CD4-positive, alpha-beta T cell treated with Interleukin-12 subunit alpha and Interleukin-12 subunit beta, for 1 hour (primary cell): ENCODE measurements at regions not wholly inside any gene's neighbourhood (a gene's known extent, or its start where the extent isn't known, plus 50 kb on each side); places are given as distances from the start of the nearest gene placed in this dataset.
"Not testable (repeated sequence)": the region's sequence is repeated elsewhere in the genome, so short reads cannot be mapped to it uniquely, and the experiment has no call there.

Experiments used
- DNase-seq: peaks from one replicate; pipeline ENCODE4 v3.0.0-alpha.2; 2020

GRCh38 chr9:78879324-78880100 is 582.6 kb downstream of the PSAT1 start:
- no peak for DNase-seq

DNA sequence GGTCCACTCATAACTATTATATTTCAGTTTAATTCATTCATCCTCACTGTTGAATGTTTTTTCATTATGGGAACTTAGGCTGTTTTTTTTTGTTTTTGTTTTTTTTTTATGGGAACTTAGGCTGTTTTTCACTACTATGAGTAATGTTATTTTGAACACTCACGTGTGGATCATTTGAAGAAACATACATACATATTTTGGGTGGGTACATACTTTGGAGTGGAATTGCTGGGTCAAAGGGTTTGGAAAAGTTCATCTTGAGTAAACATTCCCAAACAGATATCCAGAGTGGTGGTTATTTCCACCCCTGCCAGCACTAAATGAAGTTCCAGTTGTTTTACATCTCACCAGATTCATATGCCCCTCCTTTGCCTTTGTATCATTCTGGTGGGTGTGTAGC is 584.4 kb downstream of the PSAT1 start:
- DNase-seq = no peak

GRCh38 chr9:78882481-78882880 is 585.6 kb downstream of the PSAT1 start:
- DNase-seq = no peak

- DNase-seq = no peak
These were observed 587.8 kb downstream of the PSAT1 start for GRCh38 chr9:78884611-78885150.

DNA sequence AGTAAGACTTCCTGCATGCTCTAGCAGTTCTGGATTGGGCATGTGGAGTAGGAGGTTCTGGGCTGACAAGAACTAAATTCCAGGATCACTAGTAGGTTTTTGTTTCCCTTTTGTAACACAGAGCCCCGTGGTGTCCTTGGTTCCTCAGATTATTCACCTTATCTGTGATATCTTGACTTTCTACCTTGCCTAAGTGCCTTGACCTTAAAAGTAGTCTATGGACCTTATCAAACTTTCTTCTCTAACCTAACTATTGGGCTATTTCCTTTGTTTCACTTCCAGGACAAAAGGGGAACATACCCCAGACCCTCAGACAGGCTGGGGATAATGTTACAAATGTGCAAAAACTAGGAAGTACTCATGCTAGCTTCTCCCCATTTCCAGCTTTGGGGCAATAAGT is 595.3 kb downstream of the PSAT1 start:
- DNase-seq = no peak

DNA sequence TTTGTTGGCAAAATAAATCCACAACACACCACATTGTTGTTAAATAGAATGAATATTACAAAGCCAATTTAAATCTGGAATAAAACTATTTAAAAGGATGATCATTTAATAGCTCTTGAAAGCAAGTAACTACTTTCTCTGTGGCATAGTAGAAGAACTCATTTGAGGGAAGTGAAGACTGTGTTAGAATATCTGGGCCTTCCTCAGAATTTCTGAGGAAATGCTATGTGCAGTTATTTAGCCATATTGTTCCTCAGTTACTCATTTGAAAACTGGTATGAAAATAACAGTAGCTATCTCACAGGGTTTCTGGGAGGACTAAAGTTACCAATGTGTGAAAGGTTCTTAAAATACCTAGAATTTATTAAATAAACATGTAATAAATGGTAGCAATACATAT is 595.8 kb downstream of the PSAT1 start:
- DNase-seq = no peak

DNA sequence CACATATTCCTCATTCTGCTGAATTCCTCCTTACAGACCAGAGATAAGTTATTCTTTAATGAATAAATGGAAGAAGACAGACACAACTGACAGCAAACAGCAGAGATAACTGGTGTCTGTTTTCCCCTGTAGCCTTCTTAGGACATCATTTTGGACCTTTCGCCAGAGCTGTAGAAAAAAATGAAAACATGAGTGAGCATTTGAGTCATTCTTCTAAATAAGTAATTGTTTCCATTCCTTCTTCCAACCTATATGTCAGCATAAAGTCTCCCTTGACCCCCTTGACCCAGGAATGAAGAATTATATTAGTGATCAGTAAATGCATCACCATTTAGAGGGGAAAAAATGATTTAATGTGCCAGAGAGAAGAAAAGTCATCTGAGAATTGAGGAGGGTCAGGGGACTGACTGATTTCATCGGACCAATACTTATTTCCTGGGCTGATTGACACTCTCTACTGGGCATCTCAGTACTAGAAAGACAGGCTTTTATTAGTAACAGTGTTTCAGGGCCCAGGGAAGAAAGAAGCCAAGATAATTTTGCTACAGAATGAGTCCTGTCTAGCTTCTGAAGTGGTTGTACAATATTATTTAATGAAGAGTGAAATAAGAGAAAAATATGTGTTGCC is 597.0 kb downstream of the PSAT1 start:
- DNase-seq = no peak

- no peak for DNase-seq
These were observed 599.6 kb downstream of the PSAT1 start for GRCh38 chr9:78896479-78896878.

GRCh38 chr9:78898234-78898633 is 601.3 kb downstream of the PSAT1 start:
- DNase-seq = no peak

GRCh38 chr9:78899006-78899405 is 602.1 kb downstream of the PSAT1 start:
- no peak for DNase-seq

- no peak for DNase-seq
These were observed 603.6 kb downstream of the PSAT1 start for GRCh38 chr9:78900500-78900899.

DNA sequence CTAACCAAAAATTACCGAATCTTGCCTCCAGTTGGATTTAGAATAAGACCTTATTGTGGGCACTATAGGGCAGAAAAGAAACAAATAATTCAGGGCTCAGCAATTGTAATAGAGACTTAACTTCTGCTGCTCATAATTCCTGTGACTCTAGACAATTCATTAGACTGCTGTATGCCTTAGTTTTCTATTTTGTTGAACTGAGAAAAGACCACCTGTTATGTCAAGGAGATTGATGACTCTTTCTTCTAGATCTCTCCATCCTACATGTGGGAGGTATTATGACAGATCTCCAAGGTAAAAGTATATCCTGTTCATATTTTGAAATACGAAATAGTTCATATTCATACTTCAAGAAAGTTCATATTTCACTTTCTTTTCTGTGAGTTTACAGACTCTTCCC is 605.1 kb downstream of the PSAT1 start:
- no peak for DNase-seq

- DNase-seq = no peak
These were observed 606.7 kb downstream of the PSAT1 start for GRCh38 chr9:78903581-78903980.

DNA sequence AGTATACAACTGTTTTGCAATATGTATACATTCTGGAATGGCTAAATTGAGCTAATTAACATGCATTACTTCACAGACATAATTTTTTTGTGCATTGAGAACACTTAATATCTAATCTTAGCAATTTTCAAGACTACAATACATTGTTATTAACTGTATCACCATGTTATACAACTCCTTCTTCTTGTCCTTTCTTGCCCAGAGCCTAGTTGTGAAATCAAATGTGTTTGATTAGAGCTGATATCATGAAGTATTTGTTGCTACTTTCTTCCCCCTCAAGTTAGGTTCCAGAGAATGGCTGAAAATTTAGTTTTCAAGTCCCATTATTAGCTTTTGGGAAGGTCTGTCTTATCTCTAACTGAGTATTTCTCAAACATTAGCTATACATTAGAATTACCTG is 607.8 kb downstream of the PSAT1 start:
- no peak for DNase-seq

DNA sequence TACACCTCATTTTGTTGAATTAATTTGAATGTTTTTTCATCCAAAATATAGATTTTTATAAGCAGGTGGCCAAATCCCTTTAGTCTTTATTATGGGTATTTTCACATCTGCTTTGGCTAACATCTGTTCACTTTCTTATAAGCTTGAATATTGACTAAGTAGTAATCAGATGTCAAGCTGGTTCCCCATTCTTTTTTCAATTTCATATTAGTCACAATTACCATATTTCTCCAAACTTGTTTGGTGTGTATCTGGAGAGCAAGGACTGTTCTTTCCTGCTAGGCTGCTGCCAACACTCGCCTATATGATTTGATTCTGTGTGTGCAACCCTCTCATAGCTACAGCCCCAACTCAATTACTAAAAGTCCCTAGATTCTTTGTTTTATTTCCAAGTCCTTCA is 608.5 kb downstream of the PSAT1 start:
- DNase-seq = no peak

GRCh38 chr9:78905986-78906755 is 609.2 kb downstream of the PSAT1 start:
- no peak for DNase-seq

- DNase-seq = no peak
These were observed 612.6 kb downstream of the PSAT1 start for GRCh38 chr9:78909566-78909965.

- not testable (repeated sequence) for DNase-seq
These were observed 620.0 kb downstream of the PSAT1 start for GRCh38 chr9:78916884-78917283.

- DNase-seq = no peak
These were observed 622.1 kb downstream of the PSAT1 start for GRCh38 chr9:78918976-78919375.

- no peak for DNase-seq
These were observed 622.8 kb downstream of the PSAT1 start for GRCh38 chr9:78919701-78920100.

DNA sequence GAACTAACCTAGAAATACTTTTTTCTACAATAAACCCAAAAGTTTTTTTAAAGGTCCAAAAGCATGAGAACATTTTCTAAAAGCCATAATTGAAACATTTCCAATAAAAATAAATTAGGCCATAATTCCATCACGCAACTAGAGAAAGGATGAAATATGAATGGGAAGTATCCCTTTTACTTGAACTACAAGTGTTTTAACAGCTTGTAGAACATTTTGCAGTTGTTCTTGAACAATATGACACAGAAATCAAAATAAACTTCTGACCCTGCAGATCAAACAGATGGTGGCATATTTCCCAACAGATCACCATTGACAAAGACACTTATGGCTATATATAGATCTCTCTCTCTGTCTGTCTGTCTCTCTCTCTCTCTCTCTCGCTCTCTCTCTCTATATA is 624.4 kb downstream of the PSAT1 start:
- DNase-seq = no peak

DNA sequence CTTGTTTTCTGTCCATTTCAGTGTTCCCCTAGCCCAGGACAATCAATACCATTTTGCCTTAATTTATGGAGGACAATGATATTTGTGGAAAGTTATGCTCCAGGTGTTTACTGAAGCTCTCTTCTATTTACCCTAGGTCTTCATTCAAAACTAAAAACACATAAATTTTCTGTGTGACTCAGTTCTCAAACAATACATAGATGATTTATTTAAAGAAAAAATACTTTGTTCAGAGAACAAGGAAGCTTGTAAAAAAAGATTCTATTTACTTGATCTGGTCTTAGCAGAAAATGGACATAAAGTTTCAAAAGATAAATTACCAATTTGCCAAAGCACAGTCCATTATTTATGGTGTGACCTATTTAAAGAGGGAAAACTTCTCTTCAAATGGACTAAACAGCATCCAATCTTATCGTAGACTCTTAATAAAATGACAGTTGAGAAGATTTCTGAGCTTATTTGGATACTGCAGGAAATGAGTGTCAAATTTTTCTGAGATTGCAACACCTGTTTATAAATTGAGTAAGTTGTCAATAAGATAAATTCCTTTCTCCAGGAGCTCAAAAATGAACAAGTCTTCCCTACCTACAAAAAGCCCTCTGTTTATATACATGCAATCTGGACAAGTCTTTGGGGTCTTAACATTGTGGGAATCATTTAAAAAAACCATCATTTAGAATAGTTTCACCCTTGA is 627.2 kb downstream of the PSAT1 start:
- DNase-seq = no peak
